Left lung (tissue), 4 donors: ENCODE measurements at regions not wholly inside any gene's neighbourhood (a gene's known extent, or its start where the extent isn't known, plus 50 kb on each side); places are given as distances from the start of the nearest gene placed in this dataset.

Experiments
- ATAC-seq: fragments of 200-7000 bp; cut with Tn5 transposase; one replicate; pipeline ENCODE4 v1.9.1; 2020; ENCODE audit warnings: moderate library complexity
- DNase-seq, 4 donors: peaks; one replicate each; pipeline ENCODE4 v3.0.0-alpha.2; 2013 to 2020
- H3K27ac ChIP-seq, 2 donors: fragments of 200-600 bp; sonication (generic) in 1 of 2; one replicate each; pipeline versions ENCODE4 v1.5.0 to v1.8.0; 2020 to 2021
- H3K27me3 ChIP-seq, 2 donors: fragments of 200-600 bp; sonication (generic) in 1 of 2; one replicate each; pipeline versions ENCODE4 v1.5.0 to v1.8.0; 2020 to 2021
- H3K36me3 ChIP-seq, 2 donors: fragments of 200-600 bp; sonication (generic) in 1 of 2; one replicate each; pipeline versions ENCODE4 v1.5.0 to v1.8.0; 2020 to 2021
- H3K4me1 ChIP-seq, 2 donors: fragments of 200-600 bp; one replicate each; pipeline ENCODE4 v1.8.0; 2021
- H3K4me3 ChIP-seq, 2 donors: fragments of 200-600 bp; sonication (generic) in 1 of 2; one replicate each; pipeline versions ENCODE4 v1.5.0 to v1.8.0; 2020 to 2021; ENCODE audit warnings: mild to moderate bottlenecking in 1 of 2
- H3K9me3 ChIP-seq, 2 donors: fragments of 200-600 bp; sonication (generic) in 1 of 2; one replicate each; pipeline versions ENCODE4 v1.5.0 to v1.8.0; 2020 to 2021
- CTCF ChIP-seq, 2 donors: fragments of 200-600 bp; sonication (generic) in 1 of 2; IDR thresholded peaks; one replicate each; pipeline versions ENCODE4 v1.5.0 to v1.8.0; 2021; ENCODE audit warnings: antibody characterized with exemption in 2 of 2
- intact Hi-C, 2 donors: fragments of 100-400 bp; cut with DNase I; formaldehyde crosslinking; loops; one replicate each; pipeline versions ENCODE4 v1.11.2 to v1.14.2; 2022
- donor health status: DM: no; HTN: yes; CAD: no.
- donor health status: DM: no; HTN: no; CAD: no.

- no peaks in the 10 kb centered on the region for H3K9me3 ChIP-seq
- H3K4me3 ChIP-seq = no peak overlapping the region
- intact Hi-C loops = no loop called here
- TF ChIP-seq CTCF (IDR thresholded peaks at IDR 0.05) = no peak
- no peaks in the 10 kb centered on the region for H3K4me1 ChIP-seq
- ATAC-seq (peak; percentile 50), DNase-seq (peak in 1 of 4 donors; percentile 34)
- H3K36me3 ChIP-seq = no peaks in the 10 kb centered on the region
- H3K27me3 ChIP-seq = no peaks in the 10 kb centered on the region
- no peak overlapping the region for H3K27ac ChIP-seq
Observed at GRCh38 chr3:132222868-132223538, 94.2 kb upstream of the ACP3 start.

- H3K9me3 ChIP-seq = no peaks in the 10 kb centered on the region
- no peaks in the 10 kb centered on the region for H3K36me3 ChIP-seq
- no peak overlapping the region for H3K4me3 ChIP-seq
- intact Hi-C loops = no loop called here
- no peaks in the 10 kb centered on the region for H3K27me3 ChIP-seq
- no peak for TF ChIP-seq CTCF (IDR thresholded peaks at IDR 0.05)
- no peak for DNase-seq
- H3K27ac ChIP-seq = no peak overlapping the region
- no peaks in the 10 kb centered on the region for H3K4me1 ChIP-seq
- ATAC-seq = peak; percentile 93
Observed at GRCh38 chr3:132225664-132226063, 91.5 kb upstream of the ACP3 start.

GRCh38 chr3:132228923-132229322, 88.3 kb upstream of the ACP3 start:
- no peaks in the 10 kb centered on the region for H3K27me3 ChIP-seq
- H3K9me3 ChIP-seq = no peaks in the 10 kb centered on the region
- no peak overlapping the region for H3K27ac ChIP-seq
- no peak overlapping the region for H3K4me3 ChIP-seq
- intact Hi-C loops = no loop called here
- no peak for TF ChIP-seq CTCF (IDR thresholded peaks at IDR 0.05)
- peaks cover 7 to 10% of the 10 kb centered on the region in 2 donors for H3K4me1 ChIP-seq
- DNase-seq (no peak), ATAC-seq (no peak)
- no peaks in the 10 kb centered on the region for H3K36me3 ChIP-seq

- no peaks in the 10 kb centered on the region for H3K27me3 ChIP-seq
- TF ChIP-seq CTCF (IDR thresholded peaks at IDR 0.05) = no peak
- no peak overlapping the region for H3K27ac ChIP-seq
- intact Hi-C loops = no loop called here
- no peak for DNase-seq
- no peaks in the 10 kb centered on the region for H3K9me3 ChIP-seq
- H3K4me1 ChIP-seq = peaks cover 7 to 10% of the 10 kb centered on the region in 2 donors
- H3K36me3 ChIP-seq = no peaks in the 10 kb centered on the region
- H3K4me3 ChIP-seq = no peak overlapping the region
- no peak for ATAC-seq
Observed at GRCh38 chr3:132229641-132230040, 87.6 kb upstream of the ACP3 start.

GRCh38 chr3:132230156-132231000, 86.8 kb upstream of the ACP3 start:
- H3K4me1 ChIP-seq = peaks cover 7 to 10% of the 10 kb centered on the region in 2 donors
- no peaks in the 10 kb centered on the region for H3K36me3 ChIP-seq
- H3K9me3 ChIP-seq = no peaks in the 10 kb centered on the region
- H3K4me3 ChIP-seq = no peak overlapping the region
- intact Hi-C loops = no loop called here
- ATAC-seq (no peak), DNase-seq (no peak)
- H3K27me3 ChIP-seq = no peaks in the 10 kb centered on the region
- no peak overlapping the region for H3K27ac ChIP-seq
- no peak for TF ChIP-seq CTCF (IDR thresholded peaks at IDR 0.05)
